HCT116 (cell line): ENCODE measurements at regions not wholly inside any gene's neighbourhood (a gene's known extent, or its start where the extent isn't known, plus 50 kb on each side); places are given as distances from the start of the nearest gene placed in this dataset.

Source experiments
- ATAC-seq: fragments of 200-7000 bp; cut with Tn5 transposase; 2 replicates; pipeline ENCODE4 v1.9.1; 2020; ENCODE audit warnings: mild to moderate bottlenecking, moderate library complexity
- BruUV-seq: library from RNA; stranded (reverse); fragments of 400-500 nt; replicated peaks from 2 replicates; lab custom pipeline; 2021; lab: Mats Ljungman, UMichigan
- CTCF ChIA-PET: fragments of 300-600 bp; sonication (Branson Sonifier 250); formaldehyde crosslinking; loops from one replicate; lab custom pipeline; 2021; ENCODE audit warnings: antibody characterized with exemption; lab: Charles Lee
- POLR2A ChIA-PET: fragments of 300-600, 350-600 bp; sonication (Branson Sonifier 250); formaldehyde crosslinking; loops from one replicate; lab custom pipeline; 2021; ENCODE audit warnings: antibody characterized with exemption; lab: Charles Lee
- RAD21 ChIA-PET, 2 experiments: fragments of 300-600 bp; sonication (Branson Sonifier 250); formaldehyde crosslinking; loops; one replicate each; lab custom pipeline; 2023; ENCODE audit warnings: low total read pairs in 2 of 2; ENCODE audit not compliant: uncharacterized antibody in 2 of 2, unreplicated experiment in 2 of 2, low non-redundant PET in 1 of 2; lab: Charles Lee
- DNase-seq: peaks from one replicate; pipeline ENCODE4 v3.0.0-alpha.2; 2010; ENCODE audit warnings: low read depth, low spot score
- H2AFZ ChIP-seq: fragments of 200-600 bp; shearing (Covaris generic), sonication (generic); 2 replicates; pipeline ENCODE4 v1.6.1; 2017; ENCODE audit warnings: low read depth, mixed run types, mixed read lengths, antibody characterized with exemption, low read length; ENCODE audit not compliant: poor library complexity, severe bottlenecking
- H3K27ac ChIP-seq: 2 replicates; pipeline ENCODE4 v1.5.1; 2012; ENCODE audit warnings: low read depth, low read length
- H3K27me3 ChIP-seq: fragments of 200-600 bp; sonication (generic); 2 replicates; pipeline ENCODE4 v1.6.1; 2016; ENCODE audit warnings: mixed run types, low read length, mixed read lengths; ENCODE audit not compliant: insufficient read depth
- H3K36me3 ChIP-seq, 2 experiments: fragments of 200-500 bp in 1 of 2; fragments of 200-600 bp in 1 of 2; sonication (Bioruptor generic) in 1 of 2; sonication (generic) in 1 of 2; 2 replicates each; pipeline versions ENCODE4 v1.5.1 to v1.6.1; 2014 to 2016; ENCODE audit warnings: low read length in 2 of 2, inconsistent platforms in 1 of 2, mixed read lengths in 1 of 2, mixed run types in 1 of 2; ENCODE audit not compliant: insufficient read depth in 2 of 2, control insufficient read depth in 1 of 2
- H3K4me1 ChIP-seq, 2 experiments: fragments of 200-600 bp in 1 of 2; sonication (generic) in 1 of 2; 2 replicates each; pipeline versions ENCODE4 v1.5.1 to v1.6.1; 2012 to 2017; ENCODE audit warnings: low read length in 2 of 2, inconsistent platforms in 1 of 2, mild to moderate bottlenecking in 1 of 2, mixed read lengths in 1 of 2, mixed run types in 1 of 2, moderate library complexity in 1 of 2; ENCODE audit not compliant: insufficient read depth in 2 of 2, control insufficient read depth in 1 of 2
- H3K4me2 ChIP-seq: fragments of 200-600 bp; sonication (generic); 2 replicates; pipeline ENCODE4 v1.6.1; 2017; ENCODE audit warnings: mixed run types, low read length, mixed read lengths
- H3K4me3 ChIP-seq, 2 experiments: fragments of 200-600 bp in 1 of 2; sonication (generic) in 1 of 2; replicated peaks in 1 of 2; 2 replicates each; pipeline ENCODE4 v1.5.1; 2011 to 2016; ENCODE audit warnings: low read length in 2 of 2, control low read depth in 1 of 2, low read depth in 1 of 2, mild to moderate bottlenecking in 1 of 2, mixed read lengths in 1 of 2, mixed run types in 1 of 2
- H3K79me2 ChIP-seq: fragments of 200-600 bp; sonication (generic); 2 replicates; pipeline ENCODE4 v1.6.1; 2017; ENCODE audit warnings: mild to moderate bottlenecking, mixed run types, low read length, moderate library complexity, mixed read lengths; ENCODE audit not compliant: insufficient read depth
- H3K9ac ChIP-seq: fragments of 200-600 bp; sonication (generic); 2 replicates; pipeline ENCODE4 v1.6.1; 2016; ENCODE audit warnings: low read length, mixed read lengths
- H3K9me2 ChIP-seq: fragments of 200-600 bp; sonication (generic), shearing (Covaris generic); 2 replicates; pipeline ENCODE4 v1.6.1; 2017; ENCODE audit warnings: mixed run types, mild to moderate bottlenecking, moderate library complexity; ENCODE audit not compliant: insufficient read depth
- H3K9me3 ChIP-seq, 2 experiments: fragments of 200-500 bp in 1 of 2; fragments of 200-600 bp in 1 of 2; sonication (Bioruptor generic) in 1 of 2; sonication (generic) in 1 of 2; 2 replicates each; pipeline ENCODE4 v1.6.1; 2014 to 2017; ENCODE audit warnings: low read length in 2 of 2, mixed read lengths in 2 of 2, inconsistent platforms in 1 of 2, low read depth in 1 of 2, mild to moderate bottlenecking in 1 of 2, mixed run types in 1 of 2, moderate library complexity in 1 of 2; ENCODE audit not compliant: control insufficient read depth in 1 of 2, insufficient read depth in 1 of 2
- H4K20me1 ChIP-seq: fragments of 200-600 bp; sonication (generic), shearing (Covaris generic); 2 replicates; pipeline ENCODE4 v1.6.1; 2017; ENCODE audit warnings: mixed run types, mild to moderate bottlenecking, moderate library complexity; ENCODE audit not compliant: insufficient read depth
- ATF3 ChIP-seq: IDR thresholded peaks from 2 replicates; pipeline ENCODE4 v1.6.1; 2012
- CBX3 ChIP-seq: IDR thresholded peaks from 2 replicates; pipeline ENCODE4 v1.6.1; 2012; ENCODE audit warnings: low read depth
- CEBPB ChIP-seq: IDR thresholded peaks from 2 replicates; pipeline ENCODE4 v1.6.1; 2012; ENCODE audit warnings: low read depth
- EGR1 ChIP-seq: IDR thresholded peaks from 2 replicates; pipeline ENCODE4 v1.6.1; 2012; ENCODE audit warnings: low read depth
- ELF1 ChIP-seq: IDR thresholded peaks from 2 replicates; pipeline ENCODE4 v1.6.1; 2012; ENCODE audit warnings: low read depth, borderline replicate concordance
- EZH2 ChIP-seq: fragments of 200-600 bp; sonication (generic); IDR thresholded peaks from 2 replicates; pipeline ENCODE4 v1.6.1; 2017; ENCODE audit warnings: antibody characterized with exemption, mixed run types
- EZH2phosphoT487 ChIP-seq: fragments of 200-600 bp; IDR thresholded peaks from 2 replicates; pipeline ENCODE4 v1.6.1; 2018; ENCODE audit warnings: antibody characterized with exemption, borderline replicate concordance
- FOSL1 ChIP-seq: IDR thresholded peaks from 2 replicates; pipeline ENCODE4 v1.6.1; 2012; ENCODE audit warnings: low read depth
- POLR2AphosphoS5 ChIP-seq: IDR thresholded peaks from 2 replicates; pipeline ENCODE4 v1.6.1; 2011; ENCODE audit warnings: mild to moderate bottlenecking, low read depth, low read length, moderate library complexity
- REST ChIP-seq: IDR thresholded peaks from 2 replicates; pipeline ENCODE4 v1.6.1; 2012; ENCODE audit warnings: low read depth
- SIN3A ChIP-seq: IDR thresholded peaks from 2 replicates; pipeline ENCODE4 v1.6.1; 2012; ENCODE audit warnings: low read depth
- SRF ChIP-seq: IDR thresholded peaks from 2 replicates; pipeline ENCODE4 v1.6.1; 2012; ENCODE audit warnings: low read depth
- TCF7L2 ChIP-seq: IDR thresholded peaks from 2 replicates; pipeline ENCODE4 v1.7.0; 2011; ENCODE audit warnings: borderline replicate concordance, inconsistent platforms; ENCODE audit not compliant: insufficient read depth, insufficient read length; ENCODE audit errors: extremely low read depth
- YY1 ChIP-seq: IDR thresholded peaks from 2 replicates; pipeline ENCODE4 v1.6.1; 2011; ENCODE audit warnings: low read length, low read depth, moderate library complexity, mild to moderate bottlenecking; ENCODE audit not compliant: insufficient replicate concordance; ENCODE audit errors: extremely low read depth
- ZBTB33 ChIP-seq: IDR thresholded peaks from 2 replicates; pipeline ENCODE4 v1.6.1; 2011; ENCODE audit warnings: mild to moderate bottlenecking, low read length, moderate library complexity; ENCODE audit not compliant: insufficient replicate concordance; ENCODE audit errors: extremely low read depth
- ZFX ChIP-seq: fragments of 450-650 bp; IDR thresholded peaks from 2 replicates; pipeline ENCODE4 v1.6.1; 2017
- ZNF274 ChIP-seq: fragments of 200-500 bp; sonication (Bioruptor generic); IDR thresholded peaks from 2 replicates; pipeline ENCODE4 v1.6.1; 2014; ENCODE audit warnings: mild to moderate bottlenecking, low read depth, low read length, inconsistent platforms
- intact Hi-C: fragments of 100-400 bp; cut with micrococcal nuclease; formaldehyde crosslinking; loops from 2 replicates; pipeline ENCODE4 v1.10.0; 2022
- TF ChIP-seq, protein P1 (sequence below): IDR thresholded peaks from 2 replicates; pipeline ENCODE4 v1.6.1; 2012

DNA sequence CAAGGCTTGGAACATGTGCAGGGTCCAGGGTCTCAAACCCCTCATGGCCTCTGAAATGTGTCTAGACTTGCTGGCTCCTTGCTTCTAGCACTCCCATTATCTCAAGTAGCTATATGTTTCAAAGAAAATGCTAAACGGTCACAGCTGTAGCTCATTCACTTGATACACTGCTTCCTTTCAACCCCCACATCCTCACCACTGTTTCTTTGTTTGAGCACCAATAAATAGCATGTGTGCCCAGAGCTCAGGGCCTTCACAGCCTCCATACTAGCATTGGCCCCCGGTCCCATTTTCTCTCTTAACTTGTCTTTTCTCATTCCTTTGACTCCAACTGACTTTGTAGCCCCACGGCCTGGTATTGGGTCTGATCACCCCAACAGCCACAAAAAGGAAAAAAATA is 801.8 kb downstream of the STIM2 start:
- H3K27ac ChIP-seq: no peak overlapping the region
- POLR2A ChIA-PET: no interaction called here
- H4K20me1 ChIP-seq: no peaks in the 10 kb centered on the region
- no peak overlapping the region for H3K9ac ChIP-seq
- H3K9me3 ChIP-seq: no peaks in the 10 kb centered on the region
- no peaks in the 10 kb centered on the region for H3K4me1 ChIP-seq
- DNase-seq: no peak
- RAD21 ChIA-PET: interaction anchor here in 1 of 2 experiments (0.7 kb wide), 1 partner anchor 408 kb away, joined by 3 read pairs; no protein-coding TSS in a partner anchor
- H3K9me2 ChIP-seq: no peaks in the 10 kb centered on the region
- TF ChIP-seq SRF: no peak
- TF ChIP-seq ZBTB33: no peak
- TF ChIP-seq EGR1: no peak
- no peak for TF ChIP-seq SIN3A
- TF ChIP-seq CBX3: no peak
- TF ChIP-seq TCF7L2: no peak
- TF ChIP-seq EZH2phosphoT487: no peak
- TF ChIP-seq POLR2AphosphoS5: no peak
- TF ChIP-seq ZNF274: no peak
- no peak for TF ChIP-seq ZFX
- TF ChIP-seq, protein P1, sequence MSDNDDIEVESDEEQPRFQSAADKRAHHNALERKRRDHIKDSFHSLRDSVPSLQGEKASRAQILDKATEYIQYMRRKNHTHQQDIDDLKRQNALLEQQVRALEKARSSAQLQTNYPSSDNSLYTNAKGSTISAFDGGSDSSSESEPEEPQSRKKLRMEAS: no peak
- no peak for TF ChIP-seq FOSL1
- TF ChIP-seq EZH2: no peak
- no peak for TF ChIP-seq ELF1
- no peak for TF ChIP-seq ATF3
- TF ChIP-seq YY1: no peak
- no peak for TF ChIP-seq REST
- no peak for TF ChIP-seq CEBPB
- TF ChIP-seq, all 23 proteins: peak for 0
- CTCF ChIA-PET: no interaction called here
- no peak overlapping the region for H2AFZ ChIP-seq
- no peak overlapping the region for H3K4me2 ChIP-seq
- ATAC-seq: no peak
- H3K27me3 ChIP-seq: no peaks in the 10 kb centered on the region
- no peak overlapping the region for H3K4me3 ChIP-seq
- H3K79me2 ChIP-seq: no peaks in the 10 kb centered on the region
- H3K36me3 ChIP-seq: no peaks in the 10 kb centered on the region
- no TSS peak for BruUV-seq
- intact Hi-C loops: loop anchor here (10.0 kb wide), 1 partner anchor 618 kb away; no protein-coding TSS in a partner anchor
